ENCODE measurements at regions not wholly inside any gene's neighbourhood (a gene's known extent, or its start where the extent isn't known, plus 50 kb on each side); places are given as distances from the start of the nearest gene placed in this dataset.

GRCh38 chr3:40871394-40871793, 327.9 kb upstream of the CTNNB1 start:
- TF ChIP-seq EZH2phosphoT487 (IDR thresholded peaks at IDR 0.05; ENCODE audit: insufficient read depth, low read depth), result no peak
- no peak for TF ChIP-seq EZH2 (IDR thresholded peaks at IDR 0.05; ENCODE audit: insufficient read depth, poor library complexity, severe bottlenecking)
